ENCODE measurements at regions not wholly inside any gene's neighbourhood (a gene's known extent, or its start where the extent isn't known, plus 50 kb on each side); places are given as distances from the start of the nearest gene placed in this dataset.

DNA sequence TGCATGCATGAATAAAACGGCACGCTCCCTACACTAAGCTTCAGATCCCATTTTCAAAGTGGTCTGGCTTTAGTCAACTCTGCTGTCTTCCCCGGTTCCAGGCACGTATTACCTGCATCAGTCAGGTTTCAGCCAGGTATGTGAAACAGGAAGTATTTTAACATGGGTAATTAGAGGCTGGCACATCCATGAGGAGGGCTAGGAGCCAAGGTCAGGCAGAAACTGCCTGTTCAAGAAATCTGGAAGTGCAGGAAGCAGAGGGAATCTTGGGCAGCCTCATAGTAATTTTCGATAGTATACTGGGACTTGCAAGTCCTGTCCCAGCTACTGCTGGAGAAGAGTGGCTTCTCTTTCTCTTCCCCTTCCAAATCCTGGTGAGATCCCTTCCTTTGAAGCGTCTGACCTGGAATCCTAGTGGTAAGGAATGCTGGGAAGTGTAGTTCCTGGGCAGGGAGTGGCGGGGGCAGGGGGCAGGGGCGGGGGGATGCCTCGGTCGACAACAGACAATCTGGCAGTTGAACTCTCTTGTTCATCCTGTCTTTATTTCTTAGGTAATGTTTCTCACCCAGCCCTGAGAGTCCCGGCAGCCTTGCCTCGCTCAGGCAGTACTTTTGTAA lies 403.1 kb downstream of the TLE4 start:
- no peak for TF ChIP-seq CTCF (IDR thresholded peaks at IDR 0.05)
- TF ChIP-seq POLR2A (IDR thresholded peaks at IDR 0.05), result no peak
- TF ChIP-seq EP300 (IDR thresholded peaks at IDR 0.05), result no peak
- no peak for TF ChIP-seq POLR2AphosphoS5 (IDR thresholded peaks at IDR 0.05)

Measured in upper lobe of left lung (tissue), 4 donors.